Adrenal gland (tissue), 9 donors: ENCODE measurements at regions not wholly inside any gene's neighbourhood (a gene's known extent, or its start where the extent isn't known, plus 50 kb on each side); places are given as distances from the start of the nearest gene placed in this dataset.

Experiments used
- DNase-seq, 7 donors: peaks; one replicate each; pipeline ENCODE4 v3.0.0-alpha.2; 2019 to 2020
- H3K27ac ChIP-seq, 5 donors: fragments of 200-600 bp; sonication (generic) in 4 of 5; 1 replicate in 3 of 5; 2 replicates in 2 of 5; pipeline versions ENCODE4 v1.5.1 to v1.8.0; 2016 to 2020; ENCODE audit warnings: mild to moderate bottlenecking in 1 of 5
- H3K27me3 ChIP-seq: fragments of 200-600 bp; 2 replicates; pipeline ENCODE4 v1.8.0; 2021
- H3K36me3 ChIP-seq, 2 donors: fragments of 200-600 bp; replicated peaks in 1 of 2; 1 replicate in 1 of 2; 2 replicates in 1 of 2; pipeline versions ENCODE4 v1.5.1 to v1.8.0; 2018 to 2022
- H3K4me1 ChIP-seq, 2 donors: fragments of 200-600 bp; replicated peaks in 1 of 2; 1 replicate in 1 of 2; 2 replicates in 1 of 2; pipeline versions ENCODE4 v1.5.1 to v1.8.0; 2018 to 2021
- H3K4me3 ChIP-seq, 4 donors: fragments of 200-600 bp; sonication (generic) in 3 of 4; one replicate each; pipeline ENCODE4 v1.5.1; 2016 to 2018
- H3K9me3 ChIP-seq, 3 donors: fragments of 200-600 bp; sonication (generic) in 1 of 3; replicated peaks in 1 of 3; 1 replicate in 2 of 3; 2 replicates in 1 of 3; pipeline versions ENCODE4 v1.5.1 to v1.8.0; 2016 to 2021
- POLR2A ChIP-seq, 2 donors: fragments of 450-650 bp; IDR thresholded peaks; one replicate each; pipeline ENCODE4 v1.6.1; 2017; ENCODE audit warnings: antibody characterized with exemption in 2 of 2, mild to moderate bottlenecking in 2 of 2, moderate library complexity in 1 of 2
- WGBS, 4 donors: extraction: QIAGEN DNeasy Blood & Tissue Kit in 2 of 4; methylation state at CpG; one replicate each; pipeline versions ENCODE4 v1.1.5 to v1.1.7; 2013 to 2017; 5-methylcytosine and 5-hydroxymethylcytosine counted together
- intact Hi-C, 2 donors: fragments of 100-400 bp; cut with DNase I; formaldehyde crosslinking; loops; one replicate each; pipeline versions ENCODE4 v1.14.1 to v1.15.0; 2022 to 2023
- TF ChIP-seq, protein P1 (sequence below), 6 experiments: fragments of 450-650 bp in 4 of 6; fragments of 200-600 bp in 2 of 6; sonication (generic) in 1 of 6; IDR thresholded peaks; 1 replicate in 5 of 6; 2 replicates in 1 of 6; pipeline versions ENCODE4 v1.5.1 to v1.8.0; 2016 to 2021; ENCODE audit warnings: antibody characterized with exemption in 6 of 6, mild to moderate bottlenecking in 2 of 6, moderate library complexity in 1 of 6
- donor health status: healthy with polysubstance abuse.
- donor health status: Bipolar disorder and iron deficiency.
- donor health status: DM: yes; HTN: yes; CAD: no.
- donor health status: DM: no; HTN: no; CAD: no.
- donor health status: DM: no; HTN: no; CAD: no.

DNA sequence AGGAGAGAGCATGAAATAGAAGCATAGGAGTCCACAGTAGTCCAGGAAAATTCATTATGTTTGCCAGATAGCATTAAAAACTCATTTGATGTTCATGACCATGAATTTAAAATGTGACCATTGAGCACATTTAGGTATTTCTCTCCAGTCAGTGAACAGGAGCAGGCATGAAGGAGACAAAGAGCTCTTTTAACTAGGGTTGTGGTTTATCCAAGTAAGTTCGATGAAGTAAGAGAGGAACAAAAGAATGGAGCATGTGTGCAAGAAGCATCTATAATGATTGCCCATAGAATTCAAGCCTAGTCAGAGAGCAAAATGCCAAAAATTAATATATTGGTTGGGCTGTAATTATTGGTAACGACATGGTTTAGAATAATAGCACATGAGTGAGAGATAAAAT is 342.1 kb upstream of the CCDC54 start:
- Histone ChIP-seq H3K27me3 (no peaks in the 10 kb centered on the region), H3K4me1 (no peaks in the 10 kb centered on the region), H3K9me3 (no peaks in the 10 kb centered on the region), H3K36me3 (no peaks in the 10 kb centered on the region), H3K27ac (no peak overlapping the region), H3K4me3 (no peak overlapping the region)
- DNase-seq, result no peak
- no peak for TF ChIP-seq POLR2A (IDR thresholded peaks at IDR 0.05)
- TF ChIP-seq, protein P1, sequence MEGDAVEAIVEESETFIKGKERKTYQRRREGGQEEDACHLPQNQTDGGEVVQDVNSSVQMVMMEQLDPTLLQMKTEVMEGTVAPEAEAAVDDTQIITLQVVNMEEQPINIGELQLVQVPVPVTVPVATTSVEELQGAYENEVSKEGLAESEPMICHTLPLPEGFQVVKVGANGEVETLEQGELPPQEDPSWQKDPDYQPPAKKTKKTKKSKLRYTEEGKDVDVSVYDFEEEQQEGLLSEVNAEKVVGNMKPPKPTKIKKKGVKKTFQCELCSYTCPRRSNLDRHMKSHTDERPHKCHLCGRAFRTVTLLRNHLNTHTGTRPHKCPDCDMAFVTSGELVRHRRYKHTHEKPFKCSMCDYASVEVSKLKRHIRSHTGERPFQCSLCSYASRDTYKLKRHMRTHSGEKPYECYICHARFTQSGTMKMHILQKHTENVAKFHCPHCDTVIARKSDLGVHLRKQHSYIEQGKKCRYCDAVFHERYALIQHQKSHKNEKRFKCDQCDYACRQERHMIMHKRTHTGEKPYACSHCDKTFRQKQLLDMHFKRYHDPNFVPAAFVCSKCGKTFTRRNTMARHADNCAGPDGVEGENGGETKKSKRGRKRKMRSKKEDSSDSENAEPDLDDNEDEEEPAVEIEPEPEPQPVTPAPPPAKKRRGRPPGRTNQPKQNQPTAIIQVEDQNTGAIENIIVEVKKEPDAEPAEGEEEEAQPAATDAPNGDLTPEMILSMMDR (IDR thresholded peaks at IDR 0.05), result no peak
- WGBS, 4 donors, result 79 to 86% (median 82%) methylated on average over 2 of the region's 2 CpGs
- intact Hi-C loops, result no loop called here

GRCh38 chr3:107044677-107045076 is 332.6 kb upstream of the CCDC54 start:
- no peak for DNase-seq
- intact Hi-C loops, result no loop called here
- Histone ChIP-seq H3K27ac (no peak overlapping the region), H3K9me3 (no peaks in the 10 kb centered on the region), H3K4me3 (no peak overlapping the region), H3K27me3 (no peaks in the 10 kb centered on the region), H3K4me1 (no peaks in the 10 kb centered on the region), H3K36me3 (no peaks in the 10 kb centered on the region)
- 51 to 62% (median 59%) methylated on average over 1 of the region's 1 CpG for WGBS, 4 donors
- TF ChIP-seq, protein P1 (IDR thresholded peaks at IDR 0.05), result no peak
- no peak for TF ChIP-seq POLR2A (IDR thresholded peaks at IDR 0.05)

DNA sequence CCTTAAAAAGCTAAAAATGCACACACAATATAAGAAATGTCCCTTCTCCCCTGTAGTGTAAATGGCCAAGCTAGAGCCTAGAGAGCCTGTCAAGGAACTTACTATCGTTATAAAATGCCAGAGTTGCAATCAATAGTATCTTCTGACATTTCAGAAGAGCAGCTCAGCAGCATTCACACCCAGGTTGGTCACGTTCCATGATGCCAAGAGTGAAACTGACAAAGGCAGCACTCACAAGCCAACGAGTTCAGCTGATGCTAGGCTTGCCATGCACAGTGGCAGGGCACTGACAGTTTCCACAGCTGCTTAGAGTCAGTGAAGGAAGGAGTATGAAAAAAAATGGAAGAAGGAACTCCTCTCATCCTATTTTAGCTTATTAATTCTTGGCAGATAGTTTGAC is 331.4 kb upstream of the CCDC54 start:
- H3K27ac ChIP-seq, result no peak overlapping the region
- H3K4me3 ChIP-seq, result no peak overlapping the region
- no peak for DNase-seq
- WGBS, 4 donors, result 55 to 75% (median 64%) methylated on average over 3 of the region's 3 CpGs
- no peaks in the 10 kb centered on the region for H3K27me3 ChIP-seq
- intact Hi-C loops, result no loop called here
- no peaks in the 10 kb centered on the region for H3K36me3 ChIP-seq
- no peaks in the 10 kb centered on the region for H3K4me1 ChIP-seq
- no peak for TF ChIP-seq POLR2A (IDR thresholded peaks at IDR 0.05)
- TF ChIP-seq, protein P1 (IDR thresholded peaks at IDR 0.05), result no peak
- no peaks in the 10 kb centered on the region for H3K9me3 ChIP-seq

DNA sequence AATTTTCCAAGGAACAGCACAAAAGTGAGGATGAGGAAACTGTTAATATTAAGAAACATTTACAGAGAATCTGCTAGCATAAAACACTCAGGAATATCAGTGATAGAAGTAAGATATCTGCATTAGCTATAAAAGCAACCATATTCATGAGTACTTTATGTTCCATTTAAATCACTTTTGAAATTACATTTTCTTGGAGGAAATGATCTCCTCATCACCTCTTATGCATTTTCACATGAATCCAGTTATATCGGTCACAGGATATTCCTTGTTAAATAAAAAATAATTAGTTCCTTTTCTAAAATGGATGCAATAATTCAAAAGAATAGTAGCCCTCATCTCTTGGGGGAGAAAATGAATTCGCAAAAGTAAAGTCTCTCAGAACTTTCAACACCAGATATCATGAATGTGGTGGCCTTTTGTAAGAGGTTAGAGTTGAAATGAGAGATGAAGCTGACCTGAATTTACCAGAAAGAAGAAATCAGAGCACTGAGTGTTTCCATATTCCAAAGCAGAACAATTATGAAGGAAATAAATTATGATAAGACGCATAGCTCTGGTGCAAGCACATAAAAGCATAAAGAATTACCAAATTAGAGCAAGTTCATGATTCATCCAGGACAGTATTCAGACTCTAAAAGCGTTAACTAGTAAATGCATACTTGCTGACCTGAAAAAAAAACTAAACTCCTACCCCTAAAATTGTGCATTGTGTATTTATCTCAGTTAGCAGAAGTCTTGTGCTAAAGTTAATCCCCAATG is 321.9 kb upstream of the CCDC54 start:
- WGBS, 4 donors, result 63 to 80% (median 77%) methylated on average over 4 of the region's 4 CpGs
- TF ChIP-seq, protein P1 (IDR thresholded peaks at IDR 0.05), result no peak
- TF ChIP-seq POLR2A (IDR thresholded peaks at IDR 0.05), result no peak
- Histone ChIP-seq H3K27me3 (no peaks in the 10 kb centered on the region), H3K9me3 (no peaks in the 10 kb centered on the region), H3K36me3 (no peaks in the 10 kb centered on the region), H3K4me3 (no peak overlapping the region), H3K27ac (no peak overlapping the region), H3K4me1 (no peaks in the 10 kb centered on the region)
- no peak for DNase-seq
- intact Hi-C loops, result no loop called here
